IMR-90 (cell line): ENCODE measurements at regions not wholly inside any gene's neighbourhood (a gene's known extent, or its start where the extent isn't known, plus 50 kb on each side); places are given as distances from the start of the nearest gene placed in this dataset.

Source experiments
- CTCF ChIP-seq: conservative IDR thresholded peaks from 2 replicates; pipeline ENCODE4 v1.5.1; 2012; ENCODE audit warnings: mild to moderate bottlenecking, low read depth, low read length, improper control_type of control experiment
- FOS ChIP-seq: fragments of 150-350 bp; IDR thresholded peaks from 2 replicates; pipeline ENCODE4 v1.6.1; 2016; ENCODE audit warnings: low read depth, low read length
- MXI1 ChIP-seq: IDR thresholded peaks from 2 replicates; pipeline ENCODE4 v1.6.1; 2012; ENCODE audit warnings: low read depth, mild to moderate bottlenecking, low read length, moderate library complexity, borderline replicate concordance
- POLR2A ChIP-seq: IDR thresholded peaks from 2 replicates; pipeline ENCODE4 v1.6.1; 2012; ENCODE audit warnings: mild to moderate bottlenecking, low read depth, low read length
- RAD21 ChIP-seq: IDR thresholded peaks from 2 replicates; pipeline ENCODE4 v1.6.1; 2012; ENCODE audit warnings: low read length, improper control_type of control experiment
- RCOR1 ChIP-seq: IDR thresholded peaks from 2 replicates; pipeline ENCODE4 v1.6.1; 2012; ENCODE audit warnings: mild to moderate bottlenecking, low read length, improper control_type of control experiment; ENCODE audit not compliant: insufficient replicate concordance
- RFX5 ChIP-seq: IDR thresholded peaks from 2 replicates; pipeline ENCODE4 v1.8.0; 2012; ENCODE audit warnings: low read depth, mild to moderate bottlenecking, low read length, moderate library complexity
- SMC3 ChIP-seq: fragments of 150-350 bp; IDR thresholded peaks from 2 replicates; pipeline ENCODE4 v1.6.1; 2016; ENCODE audit warnings: low read depth, mild to moderate bottlenecking, antibody characterized with exemption, low read length, moderate library complexity

GRCh38 chr10:7501157-7501556 is 90.3 kb upstream of the SFMBT2 start:
- TF ChIP-seq CTCF (no peak), RAD21 (no peak), FOS (no peak), POLR2A (no peak), RCOR1 (no peak), SMC3 (no peak), RFX5 (no peak), MXI1 (no peak)
